Spleen (tissue), 11 donors: ENCODE measurements at regions not wholly inside any gene's neighbourhood (a gene's known extent, or its start where the extent isn't known, plus 50 kb on each side); places are given as distances from the start of the nearest gene placed in this dataset.
"Not testable (repeated sequence)": the region's sequence is repeated elsewhere in the genome, so short reads cannot be mapped to it uniquely, and the experiment has no call there.

ENCODE experiments used
- DNase-seq: peaks from one replicate; pipeline ENCODE4 v3.0.0-alpha.2; 2020
- H3K27ac ChIP-seq, 8 donors: fragments of 200-600 bp; sonication (generic) in 7 of 8; 1 replicate in 4 of 8; 2 replicates in 4 of 8; pipeline versions ENCODE4 v1.5.0 to v1.8.0; 2016 to 2021; ENCODE audit warnings: inconsistent platforms in 4 of 8, mild to moderate bottlenecking in 4 of 8, moderate library complexity in 1 of 8
- H3K27me3 ChIP-seq, 7 donors: fragments of 200-600 bp; sonication (generic) in 6 of 7; replicated peaks in 1 of 7; 1 replicate in 4 of 7; 2 replicates in 3 of 7; pipeline versions ENCODE4 v1.5.0 to v1.8.0; 2016 to 2021; ENCODE audit warnings: inconsistent platforms in 3 of 7, mild to moderate bottlenecking in 1 of 7
- H3K36me3 ChIP-seq, 6 donors: fragments of 200-600 bp; sonication (generic) in 5 of 6; 1 replicate in 4 of 6; 2 replicates in 2 of 6; pipeline versions ENCODE4 v1.5.0 to v1.8.0; 2016 to 2021; ENCODE audit warnings: inconsistent platforms in 2 of 6
- H3K4me1 ChIP-seq, 6 donors: fragments of 200-600 bp; sonication (generic) in 5 of 6; 1 replicate in 3 of 6; 2 replicates in 3 of 6; pipeline versions ENCODE4 v1.5.0 to v1.8.0; 2016 to 2021; ENCODE audit warnings: inconsistent platforms in 3 of 6
- H3K4me3 ChIP-seq, 8 donors: fragments of 200-600 bp; sonication (generic) in 7 of 8; 1 replicate in 4 of 8; 2 replicates in 4 of 8; pipeline versions ENCODE4 v1.5.0 to v1.8.0; 2016 to 2021; ENCODE audit warnings: inconsistent platforms in 4 of 8, mild to moderate bottlenecking in 4 of 8, moderate library complexity in 2 of 8
- H3K9me3 ChIP-seq, 8 donors: fragments of 200-600 bp; sonication (generic) in 7 of 8; 1 replicate in 4 of 8; 2 replicates in 4 of 8; pipeline versions ENCODE4 v1.5.0 to v1.8.0; 2016 to 2021; ENCODE audit warnings: inconsistent platforms in 4 of 8
- POLR2A ChIP-seq, 3 donors: fragments of 450-650 bp; IDR thresholded peaks; one replicate each; pipeline ENCODE4 v1.5.1; 2017; ENCODE audit warnings: antibody characterized with exemption in 3 of 3, mild to moderate bottlenecking in 1 of 3
- POLR2AphosphoS5 ChIP-seq, 3 donors: sonication (generic); formaldehyde crosslinking; IDR thresholded peaks; one replicate each; pipeline ENCODE4 v1.5.1; 2017; ENCODE audit warnings: antibody characterized with exemption in 3 of 3
- WGBS, 5 donors: extraction: QIAGEN DNeasy Blood & Tissue Kit in 3 of 5; methylation state at CpG; one replicate each; pipeline versions ENCODE4 v1.1.5 to v1.1.7; 2013 to 2018; 5-methylcytosine and 5-hydroxymethylcytosine counted together
- intact Hi-C: fragments of 100-400 bp; cut with DNase I; formaldehyde crosslinking; loops from one replicate; pipeline ENCODE4 v1.15.0; 2023; ENCODE audit warnings: low total_unique reads
- TF ChIP-seq, protein P1 (sequence below), 11 experiments: fragments of 200-600 bp in 7 of 11; fragments of 450-650 bp in 4 of 11; sonication (generic) in 4 of 11; IDR thresholded peaks in 8 of 11; conservative IDR thresholded peaks in 3 of 11; 1 replicate in 7 of 11; 2 replicates in 4 of 11; pipeline versions ENCODE4 v1.4.0 to v1.8.0; 2016 to 2021; ENCODE audit warnings: antibody characterized with exemption in 11 of 11, inconsistent platforms in 4 of 11, mild to moderate bottlenecking in 1 of 11
- donor health status: healthy with polysubstance abuse.
- donor health status: DM: no; HTN: no; CAD: no; lungs with moderate emphysema.
- donor health status: DM: no; HTN: no; CAD: no.
- donor health status: Bipolar disorder and iron deficiency.
- donor health status: healthy.
- donor health status: DM: no; HTN: no; CAD: no.
- donor health status: DM: yes; HTN: yes; CAD: no.

DNA sequence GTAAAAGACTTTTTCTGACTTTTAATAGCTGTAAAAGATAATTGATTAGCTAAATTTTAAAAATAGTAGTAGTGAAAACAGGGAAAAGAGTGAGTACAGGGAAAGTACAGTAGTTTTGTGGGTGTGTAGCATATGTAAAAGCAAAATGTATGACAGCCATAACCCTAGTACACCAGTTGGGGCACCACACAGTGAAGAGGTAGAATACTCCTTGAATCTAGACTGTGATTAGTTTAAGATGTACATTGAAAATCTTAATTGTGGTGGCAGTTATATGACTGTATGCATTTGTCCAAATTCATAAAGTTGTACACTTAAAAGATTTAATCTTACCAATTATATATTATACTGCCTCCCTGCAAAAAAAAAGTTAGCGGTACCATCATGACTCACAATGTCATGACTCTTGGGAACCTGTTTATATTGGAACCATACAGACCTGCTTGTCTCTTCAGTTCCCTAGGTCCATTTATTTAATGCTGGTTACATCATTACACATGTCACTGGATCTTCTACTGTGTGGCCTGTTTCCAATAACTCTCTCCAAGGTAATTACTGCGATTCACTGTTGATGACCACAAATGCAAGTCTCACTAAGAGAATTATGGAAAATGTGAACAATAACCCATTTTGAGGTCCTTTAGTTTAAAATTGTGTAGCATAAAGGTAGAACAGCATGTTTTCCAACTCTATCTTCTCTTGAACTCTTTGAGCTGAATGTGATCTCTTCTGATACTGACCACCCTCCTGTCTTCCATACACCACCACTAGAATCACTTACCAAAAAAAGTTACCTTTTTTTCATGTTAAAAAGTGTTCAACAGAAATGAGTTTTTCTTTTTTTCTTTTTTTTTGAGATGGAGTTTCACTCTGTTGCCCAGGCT, 264.2 kb upstream of the AMIGO2 start:
- DNase-seq: no peak
- WGBS, 5 donors: 91 to 98% (median 93%) methylated on average over 2 of the region's 2 CpGs
- Histone ChIP-seq H3K36me3 (no peaks in the 10 kb centered on the region), H3K4me1 (peaks cover 0 to 7% (median 0%) of the 10 kb centered on the region in 6 donors), H3K9me3 (no peaks in the 10 kb centered on the region), H3K4me3 (no peak overlapping the region), H3K27me3 (no peaks in the 10 kb centered on the region), H3K27ac (no peak overlapping the region)
- TF ChIP-seq, protein P1, sequence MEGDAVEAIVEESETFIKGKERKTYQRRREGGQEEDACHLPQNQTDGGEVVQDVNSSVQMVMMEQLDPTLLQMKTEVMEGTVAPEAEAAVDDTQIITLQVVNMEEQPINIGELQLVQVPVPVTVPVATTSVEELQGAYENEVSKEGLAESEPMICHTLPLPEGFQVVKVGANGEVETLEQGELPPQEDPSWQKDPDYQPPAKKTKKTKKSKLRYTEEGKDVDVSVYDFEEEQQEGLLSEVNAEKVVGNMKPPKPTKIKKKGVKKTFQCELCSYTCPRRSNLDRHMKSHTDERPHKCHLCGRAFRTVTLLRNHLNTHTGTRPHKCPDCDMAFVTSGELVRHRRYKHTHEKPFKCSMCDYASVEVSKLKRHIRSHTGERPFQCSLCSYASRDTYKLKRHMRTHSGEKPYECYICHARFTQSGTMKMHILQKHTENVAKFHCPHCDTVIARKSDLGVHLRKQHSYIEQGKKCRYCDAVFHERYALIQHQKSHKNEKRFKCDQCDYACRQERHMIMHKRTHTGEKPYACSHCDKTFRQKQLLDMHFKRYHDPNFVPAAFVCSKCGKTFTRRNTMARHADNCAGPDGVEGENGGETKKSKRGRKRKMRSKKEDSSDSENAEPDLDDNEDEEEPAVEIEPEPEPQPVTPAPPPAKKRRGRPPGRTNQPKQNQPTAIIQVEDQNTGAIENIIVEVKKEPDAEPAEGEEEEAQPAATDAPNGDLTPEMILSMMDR (IDR thresholded peaks at IDR 0.05 in 8 of 11, conservative IDR thresholded peaks at IDR 0.05 in 3 of 11): no peak
- TF ChIP-seq POLR2AphosphoS5 (IDR thresholded peaks at IDR 0.05) (no peak), POLR2A (IDR thresholded peaks at IDR 0.05) (no peak)
- intact Hi-C loops: no loop called here

DNA sequence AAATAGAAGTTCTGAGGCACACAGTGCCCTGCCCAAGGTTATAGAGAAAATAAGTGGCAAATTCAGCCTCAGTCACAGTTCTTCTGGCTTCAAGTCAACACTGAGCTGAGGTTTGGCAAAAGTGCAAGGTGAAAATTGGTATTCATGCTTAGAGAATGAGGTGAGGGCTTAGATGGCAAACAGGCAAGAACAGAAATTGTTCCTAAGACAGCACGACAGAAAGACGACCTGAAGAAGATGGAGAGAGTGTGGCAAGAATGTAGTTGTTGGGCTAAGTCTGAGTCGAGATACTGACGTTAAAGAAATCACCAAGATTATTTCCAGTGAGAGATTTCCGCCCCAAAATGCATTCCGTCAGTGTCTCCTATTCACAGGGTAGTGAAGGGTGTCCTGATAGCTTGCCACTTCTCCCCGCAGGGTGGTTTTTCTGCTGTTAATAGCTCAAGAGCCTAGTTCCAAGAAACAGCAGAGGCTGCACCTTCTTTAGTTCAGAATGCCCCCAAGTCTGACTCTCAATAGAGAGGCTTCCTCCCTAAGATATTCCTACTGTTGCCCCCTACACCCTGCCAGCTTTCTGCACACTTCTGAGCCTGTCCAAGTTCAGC, 260.8 kb upstream of the AMIGO2 start:
- Histone ChIP-seq H3K9me3 (peaks cover 0 to 18% (median 13%) of the 10 kb centered on the region in 8 donors), H3K27ac (no peak overlapping the region), H3K27me3 (no peaks in the 10 kb centered on the region), H3K36me3 (no peaks in the 10 kb centered on the region), H3K4me1 (no peaks in the 10 kb centered on the region), H3K4me3 (no peak overlapping the region)
- intact Hi-C loops: no loop called here
- DNase-seq: no peak
- WGBS, 5 donors: 76 to 95% (median 90%) methylated on average over 7 of the region's 7 CpGs
- no peak for TF ChIP-seq POLR2A (IDR thresholded peaks at IDR 0.05)
- TF ChIP-seq, protein P1 (IDR thresholded peaks at IDR 0.05 in 8 of 11, conservative IDR thresholded peaks at IDR 0.05 in 3 of 11): no peak

DNA sequence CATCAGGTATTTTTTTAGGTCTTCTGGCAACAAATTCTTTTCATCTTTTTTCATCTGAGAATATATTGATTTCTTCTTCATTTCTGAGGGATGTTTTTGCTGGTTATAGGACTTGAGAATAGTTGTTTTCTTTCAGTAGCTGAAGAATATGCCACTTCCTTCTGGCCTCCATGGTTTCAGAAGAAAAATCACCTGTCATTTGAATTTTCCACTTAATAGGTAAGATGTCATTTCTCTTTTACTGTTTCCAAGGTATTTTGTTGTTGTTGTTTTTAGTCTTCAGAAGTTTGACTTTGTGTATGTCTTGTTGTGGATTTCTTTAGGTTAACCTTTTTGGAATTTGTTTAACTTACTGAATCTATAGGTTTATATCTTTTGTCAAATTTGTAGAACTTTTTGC, 257.8 kb upstream of the AMIGO2 start:
- no peak overlapping the region for H3K4me3 ChIP-seq
- intact Hi-C loops: no loop called here
- DNase-seq: no peak
- TF ChIP-seq, protein P1 (IDR thresholded peaks at IDR 0.05 in 8 of 11, conservative IDR thresholded peaks at IDR 0.05 in 3 of 11): no peak
- TF ChIP-seq POLR2A (IDR thresholded peaks at IDR 0.05): no peak
- no peak for TF ChIP-seq POLR2AphosphoS5 (IDR thresholded peaks at IDR 0.05)
- H3K4me1 ChIP-seq: no peaks in the 10 kb centered on the region
- no peaks in the 10 kb centered on the region for H3K27me3 ChIP-seq
- no peaks in the 10 kb centered on the region for H3K36me3 ChIP-seq
- peaks cover 0 to 18% (median 13%) of the 10 kb centered on the region in 8 donors for H3K9me3 ChIP-seq
- no peak overlapping the region for H3K27ac ChIP-seq

DNA sequence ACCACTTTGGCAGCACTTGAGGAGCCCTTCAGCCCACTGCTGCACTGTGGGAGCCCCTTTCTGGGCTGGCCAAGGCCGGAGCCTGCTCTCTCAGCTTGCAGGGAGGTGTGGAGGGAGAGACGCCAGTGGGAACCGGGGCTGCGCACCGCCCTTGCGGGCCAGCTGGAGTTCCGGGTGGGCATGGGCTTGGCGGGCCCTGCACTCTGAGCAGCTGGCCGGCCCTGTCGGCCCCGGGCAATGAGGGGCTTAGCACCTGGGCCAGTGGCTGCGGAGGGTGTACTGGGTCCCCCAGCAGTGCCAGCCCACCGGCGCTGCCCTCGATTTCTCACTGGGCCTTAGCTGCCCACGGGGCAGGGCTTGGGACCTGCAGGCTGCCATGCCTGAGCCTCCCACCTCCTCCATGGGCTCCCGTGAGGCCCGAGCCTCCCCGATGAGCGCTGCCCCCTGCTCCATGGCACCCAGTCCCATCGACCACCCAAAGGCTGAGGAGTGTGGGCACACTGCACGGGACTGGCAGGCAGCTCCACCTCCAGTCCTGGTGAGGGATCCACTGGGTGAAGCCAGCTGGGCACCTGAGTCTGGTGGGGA, 253.6 kb upstream of the AMIGO2 start:
- 89 to 98% (median 97%) methylated on average over 7 to 22 of the region's 22 CpGs for WGBS, 5 donors
- H3K36me3 ChIP-seq, H3K4me1 ChIP-seq, H3K27ac ChIP-seq, H3K4me3 ChIP-seq, intact Hi-C loops, DNase-seq, H3K27me3 ChIP-seq: not testable (repeated sequence)
- H3K9me3 ChIP-seq: peaks cover 0 to 18% (median 13%) of the 10 kb centered on the region in 8 donors
